ENCODE measurements at regions not wholly inside any gene's neighbourhood (a gene's known extent, or its start where the extent isn't known, plus 50 kb on each side); places are given as distances from the start of the nearest gene placed in this dataset.
"Not testable (repeated sequence)": the region's sequence is repeated elsewhere in the genome, so short reads cannot be mapped to it uniquely, and the experiment has no call there.

DNA sequence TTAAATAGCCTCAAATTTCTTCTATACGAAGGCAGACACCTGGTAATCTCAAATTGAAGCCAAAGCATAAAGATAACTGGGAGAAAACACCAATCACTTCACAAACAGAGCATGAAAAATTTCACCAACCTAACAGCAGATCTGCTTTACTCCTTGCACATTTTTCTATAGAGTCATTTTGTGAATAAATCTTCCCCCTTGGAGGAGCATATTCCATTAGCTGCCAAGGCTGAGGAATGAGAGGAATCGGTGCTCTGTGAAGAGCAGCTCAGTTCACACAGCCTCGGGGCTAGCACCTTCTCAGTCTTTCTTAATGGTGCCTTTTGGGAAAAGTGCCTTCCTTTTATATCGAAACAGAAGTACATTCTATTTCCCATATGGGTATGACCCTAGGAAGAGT is 1313.7 kb upstream of the NRXN1 start:
- no peak for DNase-seq (ENCODE audit: insufficient read length, low spot score)
- peak; percentile 27 for FAIRE-seq
- TF ChIP-seq POLR2A (IDR thresholded peaks at IDR 0.05; ENCODE audit: low read depth, low read length), result no peak

DNA sequence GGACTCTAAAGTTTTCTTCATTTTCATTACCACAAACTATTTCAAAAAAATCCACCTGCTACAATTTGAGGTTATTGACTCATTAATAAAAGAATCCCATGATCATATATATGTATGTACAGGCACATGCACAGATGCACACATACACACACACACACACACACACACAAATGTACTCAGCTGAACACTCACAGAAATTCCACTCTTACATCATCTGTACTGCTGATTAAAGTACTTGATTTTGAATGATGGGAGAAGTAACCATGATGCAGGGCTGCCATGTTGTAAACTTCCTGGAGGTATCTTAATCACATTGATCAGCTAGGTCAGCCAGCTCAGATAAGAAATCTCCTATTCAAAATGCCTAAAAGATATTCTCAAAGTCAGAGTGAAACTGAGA is 1313.2 kb upstream of the NRXN1 start:
- DNase-seq (ENCODE audit: insufficient read length, low spot score), result no peak
- TF ChIP-seq POLR2A (IDR thresholded peaks at IDR 0.05; ENCODE audit: low read depth, low read length), result no peak
- no peak for FAIRE-seq

DNA sequence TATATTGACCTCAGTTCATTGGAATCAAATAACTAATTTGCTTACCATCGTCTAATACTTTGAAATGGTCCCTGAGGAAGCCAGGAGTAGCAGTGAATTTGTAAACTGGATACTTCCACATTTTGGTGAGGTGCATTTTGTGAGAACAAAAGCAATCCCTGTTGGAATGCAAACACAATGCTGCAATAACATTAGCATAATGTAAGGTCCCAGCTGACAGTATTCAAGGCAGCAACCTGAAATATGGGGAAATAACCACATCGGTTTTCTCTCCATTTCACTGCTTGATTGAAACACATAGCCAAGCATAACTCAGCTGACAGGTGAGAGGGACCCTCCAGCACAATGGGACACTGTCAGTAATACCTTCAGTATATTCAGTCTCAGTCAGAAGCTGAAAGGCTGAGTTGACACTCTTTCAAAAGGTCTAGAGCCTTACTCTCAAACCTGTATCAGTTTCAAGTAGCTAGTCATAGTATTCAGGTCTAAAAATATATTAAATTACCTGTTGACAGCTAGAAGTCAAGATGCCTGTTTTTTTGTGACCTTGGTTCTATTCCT is 1311.9 kb upstream of the NRXN1 start:
- DNase-seq (ENCODE audit: insufficient read length, low spot score), result no peak
- no peak for TF ChIP-seq POLR2A (IDR thresholded peaks at IDR 0.05; ENCODE audit: low read depth, low read length)
- FAIRE-seq, result no peak

DNA sequence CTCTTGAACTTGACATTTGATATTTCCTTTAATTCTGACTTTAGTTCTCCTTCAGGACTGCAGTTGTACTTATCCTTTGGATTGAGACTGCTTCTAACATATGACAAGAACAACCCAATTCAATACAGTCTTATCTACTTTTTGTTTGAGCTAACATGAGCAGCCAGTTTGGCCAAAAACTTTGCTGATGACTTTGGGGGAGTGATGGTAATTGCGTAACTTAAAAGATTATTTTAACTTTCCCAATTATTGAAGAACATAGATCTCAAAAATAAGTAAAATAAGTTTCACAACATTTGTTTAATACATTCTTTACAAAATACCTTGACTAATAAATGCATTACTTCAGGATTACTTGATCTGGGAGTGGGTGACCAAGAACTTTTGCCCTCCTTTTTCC is 1311.1 kb upstream of the NRXN1 start:
- FAIRE-seq (no peak), DNase-seq (ENCODE audit: insufficient read length, low spot score) (no peak)
- TF ChIP-seq POLR2A (IDR thresholded peaks at IDR 0.05; ENCODE audit: low read depth, low read length), result no peak

DNA sequence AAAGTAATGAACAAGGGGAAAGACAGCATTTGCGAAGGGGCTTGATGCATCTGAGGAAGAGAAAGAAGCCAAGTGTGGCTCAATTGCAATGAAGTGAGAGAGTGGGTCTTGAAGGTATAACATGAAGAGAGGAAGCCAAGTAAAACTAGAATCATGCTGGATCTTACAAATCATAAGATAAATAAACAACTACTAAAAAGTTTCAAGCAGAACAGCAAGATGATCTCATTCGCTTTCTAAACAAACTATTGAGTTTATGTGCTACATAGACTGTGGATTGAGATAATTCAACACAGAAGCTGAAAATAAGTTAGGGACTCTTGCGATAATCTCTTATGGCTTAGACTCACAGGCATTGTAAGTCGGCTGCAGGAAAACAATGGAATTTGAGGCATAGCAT is 1310.5 kb upstream of the NRXN1 start:
- TF ChIP-seq POLR2A (IDR thresholded peaks at IDR 0.05; ENCODE audit: low read depth, low read length), result no peak
- FAIRE-seq, result no peak
- DNase-seq (ENCODE audit: insufficient read length, low spot score), result no peak

DNA sequence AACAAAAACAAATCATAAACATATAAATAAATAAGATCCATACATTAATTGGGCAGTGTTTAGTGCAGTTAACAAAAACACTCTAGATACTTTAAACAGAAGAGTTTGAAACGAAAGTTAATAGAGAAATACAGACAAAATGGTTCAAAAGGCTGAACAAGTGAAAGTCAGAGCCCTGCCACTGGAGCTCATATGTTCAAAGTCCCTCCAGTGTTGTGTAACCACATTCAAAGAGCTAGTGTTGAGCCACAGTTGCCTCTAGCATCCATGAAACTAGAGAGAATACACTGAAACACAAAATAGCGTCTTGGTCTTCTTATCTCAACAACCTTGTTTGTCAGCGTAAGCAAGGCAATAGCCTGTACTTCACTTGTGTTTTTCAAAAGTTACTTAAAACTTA is 1309.8 kb upstream of the NRXN1 start:
- FAIRE-seq (no peak), DNase-seq (ENCODE audit: insufficient read length, low spot score) (no peak)
- TF ChIP-seq POLR2A (IDR thresholded peaks at IDR 0.05; ENCODE audit: low read depth, low read length), result no peak

DNA sequence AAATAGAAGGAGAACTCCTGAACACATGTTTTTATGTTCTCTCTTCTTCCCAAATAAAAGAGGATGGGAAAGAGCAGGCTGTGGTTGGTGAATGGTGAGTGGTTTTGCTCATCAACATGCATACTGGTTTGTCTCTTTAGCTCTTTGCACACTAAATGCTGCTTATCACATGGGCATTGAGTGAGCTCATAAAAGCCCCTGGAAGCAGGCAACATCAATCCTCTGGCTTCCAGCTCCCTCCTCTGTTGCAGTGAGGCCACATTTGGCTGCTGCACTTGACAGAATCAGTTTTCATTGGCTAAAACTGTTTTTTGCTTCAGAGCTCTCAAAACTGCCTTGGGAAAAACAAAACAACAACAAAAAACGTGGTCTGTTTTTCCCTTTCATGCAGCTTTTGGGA is 1308.2 kb upstream of the NRXN1 start:
- no peak for FAIRE-seq
- DNase-seq (ENCODE audit: insufficient read length, low spot score), result no peak

DNA sequence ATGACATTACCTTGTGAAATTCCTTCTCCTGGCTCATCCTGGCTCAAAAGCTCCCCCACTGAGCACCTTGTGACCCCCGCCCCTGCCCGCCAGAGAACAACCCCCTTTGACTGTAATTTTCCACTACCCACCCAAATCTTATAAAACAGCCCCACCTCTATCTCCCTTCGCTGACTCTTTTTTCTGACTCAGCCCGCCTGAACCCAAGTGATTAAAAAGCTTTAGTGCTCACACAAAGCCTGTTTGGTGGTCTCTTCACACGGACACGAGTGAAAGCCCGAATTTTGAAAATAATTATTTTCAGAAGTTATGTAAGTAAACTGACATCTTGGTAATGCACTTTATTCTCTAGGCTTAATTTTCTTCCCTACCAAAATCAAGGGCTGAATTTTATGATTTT is 1305.9 kb upstream of the NRXN1 start:
- not testable (repeated sequence) for DNase-seq (ENCODE audit: insufficient read length, low spot score); FAIRE-seq

More for the DNA sequence above, 1308.2 kb upstream of the NRXN1 start:
- no peak for TF ChIP-seq POLR2A (IDR thresholded peaks at IDR 0.05; ENCODE audit: low read depth, low read length)

DNA sequence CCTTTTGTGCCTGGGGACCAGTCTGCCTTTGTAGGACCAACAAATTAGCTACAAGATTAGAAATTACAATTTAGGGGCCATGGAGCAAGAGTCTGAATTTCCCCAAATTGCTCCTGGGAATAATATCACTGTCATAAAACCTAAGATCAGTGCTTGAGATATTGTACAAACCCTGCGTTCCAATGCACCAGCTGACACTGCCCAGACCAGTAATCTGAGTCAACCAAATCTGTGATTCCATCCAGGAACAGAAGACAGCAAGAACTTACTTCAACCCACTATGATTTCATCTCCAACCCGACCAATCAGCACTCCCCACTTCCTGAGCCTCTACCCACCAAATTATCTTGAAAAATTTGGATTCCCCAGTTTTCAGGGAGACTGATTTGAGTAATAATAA is 1305.0 kb upstream of the NRXN1 start:
- FAIRE-seq (no peak), DNase-seq (ENCODE audit: insufficient read length, low spot score) (no peak)
- no peak for TF ChIP-seq POLR2A (IDR thresholded peaks at IDR 0.05; ENCODE audit: low read depth, low read length)

DNA sequence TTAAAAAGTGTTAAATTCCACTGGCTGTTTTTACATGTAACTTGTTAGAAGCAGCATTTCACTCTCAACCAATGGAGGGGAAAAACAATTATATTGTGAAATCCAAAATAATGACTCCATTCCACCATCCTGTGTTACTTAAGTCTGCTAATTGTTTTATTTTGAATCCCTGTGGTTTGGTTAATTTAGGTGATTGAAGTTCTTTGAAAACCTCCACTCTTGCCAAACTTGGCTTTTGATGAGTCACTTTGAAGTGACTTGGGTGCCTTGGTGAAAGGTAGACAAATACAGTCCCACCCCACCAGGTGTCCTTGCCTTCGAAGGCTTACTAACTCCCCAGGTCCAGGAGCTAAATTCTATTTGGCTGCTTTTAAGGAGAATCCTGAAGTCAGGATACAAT is 1303.8 kb upstream of the NRXN1 start:
- FAIRE-seq (no peak), DNase-seq (ENCODE audit: insufficient read length, low spot score) (no peak)
- no peak for TF ChIP-seq POLR2A (IDR thresholded peaks at IDR 0.05; ENCODE audit: low read depth, low read length)

DNA sequence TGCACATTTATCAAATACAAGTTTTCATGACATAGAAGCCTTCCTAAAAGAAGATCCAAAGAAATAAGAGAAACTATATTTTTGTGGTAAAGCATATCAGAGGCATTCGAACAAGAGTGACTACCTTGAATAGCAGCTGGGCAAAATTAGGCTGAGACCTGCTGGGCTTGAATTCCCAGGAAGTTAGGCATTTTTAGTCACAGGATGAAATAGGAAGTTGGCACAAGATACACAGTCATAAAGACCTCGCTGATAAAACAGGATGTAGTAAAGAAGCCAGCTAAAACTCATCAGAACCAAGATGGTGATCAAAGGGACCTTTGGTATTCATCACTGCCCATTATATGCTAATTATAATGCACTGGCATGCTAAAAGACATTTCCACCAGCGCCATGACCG is 1302.3 kb upstream of the NRXN1 start:
- no peak for FAIRE-seq
- no peak for DNase-seq (ENCODE audit: insufficient read length, low spot score)
- no peak for TF ChIP-seq POLR2A (IDR thresholded peaks at IDR 0.05; ENCODE audit: low read depth, low read length)

DNA sequence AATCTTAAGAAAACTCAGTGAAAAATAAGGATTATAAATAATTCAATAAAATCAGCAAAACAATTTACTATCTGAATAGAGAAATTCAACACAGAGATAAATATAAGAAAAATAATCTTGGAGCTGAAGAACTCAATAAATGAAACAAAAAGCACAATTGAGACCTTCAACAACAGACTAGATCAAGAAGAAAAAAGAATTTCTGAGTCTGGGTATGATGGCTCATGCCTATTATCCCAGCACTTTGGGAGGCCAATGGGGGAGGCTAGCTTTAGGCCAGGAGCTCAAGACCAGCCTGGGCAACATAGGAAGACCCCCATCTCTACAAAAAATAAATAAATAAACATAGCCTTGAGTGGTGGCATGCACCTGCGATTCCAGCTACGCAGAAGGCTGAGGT is 1295.7 kb upstream of the NRXN1 start:
- no peak for DNase-seq (ENCODE audit: insufficient read length, low spot score)
- FAIRE-seq, result no peak

DNA sequence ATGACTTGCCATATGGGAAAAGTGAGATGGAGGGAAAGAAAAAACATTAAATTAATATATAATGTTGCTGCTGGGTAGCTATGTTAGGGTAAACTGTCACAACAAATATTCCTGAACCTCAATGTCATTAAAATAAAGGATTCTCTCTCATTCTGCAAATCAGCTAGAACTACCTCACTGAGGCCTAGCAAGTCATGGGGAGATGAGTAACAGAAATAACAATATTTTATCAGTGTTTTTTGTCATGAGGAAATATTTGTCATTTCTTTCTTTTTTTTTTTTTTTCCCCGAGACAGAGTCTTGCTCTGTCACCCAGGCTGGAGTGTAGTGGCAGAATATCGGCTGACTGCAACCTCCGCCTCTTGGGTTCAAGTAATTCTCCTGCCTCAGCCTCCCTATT is 1282.3 kb upstream of the NRXN1 start:
- DNase-seq (ENCODE audit: insufficient read length, low spot score) (no peak), FAIRE-seq (no peak)
- TF ChIP-seq POLR2A (IDR thresholded peaks at IDR 0.05; ENCODE audit: low read depth, low read length), result no peak

More for the DNA sequence above, 1295.7 kb upstream of the NRXN1 start:
- no peak for TF ChIP-seq POLR2A (IDR thresholded peaks at IDR 0.05; ENCODE audit: low read depth, low read length)

DNA sequence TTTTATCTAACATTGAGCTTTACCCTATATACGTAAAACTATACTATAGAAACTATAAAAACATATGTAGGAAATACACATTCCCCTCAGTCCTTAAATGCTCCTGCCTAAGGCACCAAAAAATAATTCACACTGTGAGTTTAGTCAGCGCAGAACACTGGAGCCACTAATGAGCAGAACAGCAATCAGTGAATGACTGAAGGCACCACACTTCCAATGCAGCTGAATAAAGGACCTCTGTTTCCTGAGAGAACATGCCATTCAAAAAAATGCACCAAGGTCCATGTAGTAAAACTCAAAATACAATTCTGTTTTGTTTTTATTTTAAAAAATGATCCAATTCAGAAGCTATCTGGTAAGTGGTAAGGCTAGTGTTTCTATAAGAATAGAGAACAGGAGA is 1280.6 kb upstream of the NRXN1 start:
- TF ChIP-seq POLR2A (IDR thresholded peaks at IDR 0.05; ENCODE audit: low read depth, low read length), result no peak
- FAIRE-seq, result no peak
- no peak for DNase-seq (ENCODE audit: insufficient read length, low spot score)

DNA sequence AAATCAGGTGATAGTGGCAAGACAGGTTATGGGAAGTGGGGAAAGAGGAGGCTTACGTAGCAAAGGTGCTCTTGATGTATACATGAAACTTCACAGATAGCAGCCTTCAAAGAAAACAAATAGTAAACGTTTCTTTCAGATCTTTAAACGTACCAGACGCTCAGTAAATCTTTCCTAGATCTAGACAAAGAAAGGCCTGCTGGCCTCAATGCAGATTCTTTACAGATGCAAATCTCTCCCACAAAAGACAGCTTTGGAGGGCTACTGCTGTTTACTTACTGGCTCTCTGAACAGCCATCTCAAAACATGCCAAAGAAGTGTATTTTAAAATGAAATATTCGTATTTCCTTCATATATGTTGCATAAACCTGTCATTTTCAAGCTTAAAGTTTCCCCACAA is 1279.9 kb upstream of the NRXN1 start:
- no peak for DNase-seq (ENCODE audit: insufficient read length, low spot score)
- no peak for TF ChIP-seq POLR2A (IDR thresholded peaks at IDR 0.05; ENCODE audit: low read depth, low read length)
- no peak for FAIRE-seq

DNA sequence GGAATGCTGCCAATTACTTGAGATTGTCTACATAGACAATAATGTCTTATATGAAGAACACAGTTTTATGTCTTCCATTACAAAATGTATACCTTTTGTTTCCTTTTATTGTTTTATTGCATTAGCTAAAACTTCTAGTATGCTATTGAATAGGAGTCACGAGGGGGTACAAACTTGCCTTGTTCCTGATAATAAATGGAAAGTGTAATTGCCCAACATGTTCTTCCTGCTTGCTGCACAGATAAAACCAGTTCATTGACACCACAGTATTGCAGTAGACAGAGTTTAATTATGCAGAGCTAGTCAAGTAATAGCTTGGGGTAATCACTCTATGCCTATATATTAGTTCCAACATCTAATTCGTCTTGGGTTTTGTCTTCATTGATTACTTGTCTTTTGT is 1276.2 kb upstream of the NRXN1 start:
- DNase-seq (ENCODE audit: insufficient read length, low spot score) (no peak), FAIRE-seq (no peak)
- no peak for TF ChIP-seq POLR2A (IDR thresholded peaks at IDR 0.05; ENCODE audit: low read depth, low read length)

Measured in H54 (cell line).